Stimulated activated CD8-positive, alpha-beta memory T cell treated with anti-CD3 and anti-CD28 coated beads, Interleukin-7, amount 100 ng/mL, for 4 hours (primary cell): ENCODE measurements at regions not wholly inside any gene's neighbourhood (a gene's known extent, or its start where the extent isn't known, plus 50 kb on each side); places are given as distances from the start of the nearest gene placed in this dataset.

Source experiments
- DNase-seq, 2 donors: peaks; one replicate each; pipeline ENCODE4 v3.0.0-alpha.2; 2020; ENCODE audit warnings: low read depth in 2 of 2

DNA sequence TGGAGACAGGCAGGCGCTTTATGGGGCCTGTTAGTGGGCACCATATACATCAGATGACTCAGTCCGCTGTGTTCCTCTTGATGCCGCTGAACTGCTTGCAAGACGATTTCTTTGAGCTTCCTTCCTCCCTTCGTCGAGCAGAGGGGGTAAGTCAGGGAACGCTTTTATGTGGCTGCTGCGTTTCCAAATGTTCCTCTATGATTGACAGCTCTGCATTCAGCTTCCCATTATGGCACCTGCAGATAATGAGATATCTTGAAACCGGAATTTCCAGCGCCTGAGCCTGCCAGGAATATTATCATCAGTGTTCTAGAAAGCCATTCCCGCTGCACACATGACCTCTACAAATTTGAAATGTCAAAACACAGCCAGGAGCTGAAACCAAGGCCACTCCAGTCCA lies 257.0 kb downstream of the TSHZ3 start:
- DNase-seq: no peak

DNA sequence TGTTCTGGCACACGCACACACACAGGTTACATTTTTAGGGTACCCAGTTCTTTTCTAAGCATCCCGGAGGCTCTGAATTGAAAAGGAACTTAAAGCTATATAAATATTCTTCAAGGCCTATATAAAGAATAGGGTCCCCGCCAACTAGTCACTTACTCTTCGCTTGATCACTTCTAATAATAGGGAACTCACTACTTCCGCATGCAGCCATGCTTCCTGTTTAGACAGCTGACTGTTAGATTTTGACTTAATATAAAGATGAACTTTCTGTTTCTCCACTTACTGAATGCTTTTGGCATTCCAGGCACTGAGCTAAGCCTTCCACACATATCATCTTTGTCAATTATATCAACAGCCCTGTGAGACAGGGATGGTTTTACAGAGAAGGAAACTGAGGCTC lies 259.6 kb downstream of the TSHZ3 start:
- DNase-seq: no peak

DNA sequence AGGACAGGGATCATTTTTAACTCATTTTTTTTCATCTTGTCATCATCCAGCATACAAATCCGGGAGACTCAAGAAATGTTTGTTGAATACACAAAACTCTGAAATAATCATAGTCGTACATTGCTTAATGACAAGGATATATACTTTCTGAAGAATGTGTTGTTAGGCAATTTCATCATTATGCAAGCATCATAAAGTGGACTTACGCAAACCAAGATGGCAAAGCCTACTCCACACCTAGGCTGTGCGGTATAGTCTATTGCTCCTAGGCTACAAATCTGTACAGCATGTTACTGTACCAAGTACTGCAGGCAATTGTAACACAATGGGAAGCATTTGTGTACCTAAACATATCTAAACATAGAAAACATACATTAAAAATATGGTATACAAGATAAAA lies 264.1 kb downstream of the TSHZ3 start:
- DNase-seq: no peak

DNA sequence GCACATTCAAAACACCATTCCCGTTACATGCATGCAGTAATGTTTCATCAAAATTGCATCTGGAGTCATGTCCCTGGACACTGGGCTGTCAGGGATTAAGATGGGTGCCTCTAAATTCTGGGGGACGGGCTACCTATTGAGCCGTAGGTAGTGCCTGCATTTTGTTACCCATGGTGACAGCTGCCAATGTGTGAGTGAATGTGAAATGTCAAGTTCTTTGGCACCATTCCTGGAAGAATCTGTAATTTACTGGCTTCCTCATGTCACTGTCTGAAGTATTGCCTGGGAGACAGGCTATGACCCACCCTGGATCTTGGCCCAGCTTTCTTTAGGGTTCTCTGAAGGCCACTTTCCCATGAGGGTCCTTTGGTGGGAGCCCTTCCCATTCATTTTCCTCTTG lies 266.1 kb downstream of the TSHZ3 start:
- DNase-seq: no peak

DNA sequence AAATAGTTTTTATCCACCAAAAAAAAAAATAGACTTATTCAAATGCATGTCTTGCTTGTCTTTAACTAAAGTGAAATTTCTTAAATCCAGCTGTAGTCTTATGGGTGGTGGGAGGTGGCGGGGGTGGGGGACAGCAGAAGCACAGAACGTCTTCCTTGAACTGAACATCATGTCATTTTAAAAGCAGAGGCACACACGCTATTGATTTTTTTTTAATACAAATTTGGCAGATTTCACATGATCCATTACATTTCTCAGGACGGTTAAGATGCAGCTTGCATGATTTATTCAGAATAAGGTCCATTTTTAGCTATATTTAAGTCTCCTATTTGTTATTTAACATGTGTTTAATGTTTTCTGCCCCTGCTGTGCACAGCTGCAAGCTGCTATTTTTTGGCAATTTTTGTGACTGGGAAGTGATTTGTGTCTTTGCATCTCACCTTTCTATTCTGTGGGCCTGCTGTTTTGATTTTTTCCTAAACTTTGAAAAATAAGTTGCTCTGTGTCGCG lies 274.0 kb downstream of the TSHZ3 start:
- DNase-seq: no peak

DNA sequence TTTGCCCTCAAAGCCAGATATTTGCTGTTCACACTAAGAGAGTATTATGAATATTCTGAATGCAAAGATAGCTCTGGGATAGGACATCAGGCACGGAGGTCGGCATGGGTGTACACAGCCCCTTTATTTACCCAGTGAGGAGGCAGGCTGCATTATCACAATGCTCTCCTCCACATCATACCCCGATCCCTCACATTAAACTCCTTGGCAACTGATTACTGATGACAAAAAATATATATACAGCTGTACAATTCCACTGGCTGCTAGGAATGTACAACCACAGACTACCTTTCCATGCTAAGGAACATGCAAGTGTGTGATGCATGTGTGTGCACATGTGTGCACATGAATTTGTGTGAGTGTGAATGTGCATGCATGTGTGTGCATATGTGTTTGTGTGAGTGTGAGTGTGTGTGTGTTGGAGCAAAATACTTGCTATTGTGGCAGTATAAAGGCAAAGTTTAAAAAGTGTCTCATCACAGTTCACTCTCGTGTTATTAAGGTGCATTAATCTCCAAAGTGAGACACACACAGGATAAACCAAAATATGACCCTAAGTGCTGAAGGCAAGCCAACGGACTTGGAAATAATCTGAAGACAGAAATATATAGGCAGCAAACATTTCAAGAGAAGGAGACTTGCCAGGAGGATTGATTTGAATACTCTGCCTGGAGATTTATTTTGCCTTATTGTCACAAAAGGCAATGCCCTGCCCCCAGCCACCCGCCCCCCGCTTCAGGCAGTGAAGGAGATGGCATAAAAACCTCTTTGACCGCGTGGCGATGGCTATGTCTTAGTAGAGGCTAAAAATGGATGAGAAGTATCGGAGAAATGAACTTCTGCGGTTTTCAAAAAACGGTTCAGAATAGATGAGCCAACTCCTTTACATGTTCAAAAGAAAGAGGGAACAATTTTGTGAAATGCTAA lies 274.8 kb downstream of the TSHZ3 start:
- no peak for DNase-seq

DNA sequence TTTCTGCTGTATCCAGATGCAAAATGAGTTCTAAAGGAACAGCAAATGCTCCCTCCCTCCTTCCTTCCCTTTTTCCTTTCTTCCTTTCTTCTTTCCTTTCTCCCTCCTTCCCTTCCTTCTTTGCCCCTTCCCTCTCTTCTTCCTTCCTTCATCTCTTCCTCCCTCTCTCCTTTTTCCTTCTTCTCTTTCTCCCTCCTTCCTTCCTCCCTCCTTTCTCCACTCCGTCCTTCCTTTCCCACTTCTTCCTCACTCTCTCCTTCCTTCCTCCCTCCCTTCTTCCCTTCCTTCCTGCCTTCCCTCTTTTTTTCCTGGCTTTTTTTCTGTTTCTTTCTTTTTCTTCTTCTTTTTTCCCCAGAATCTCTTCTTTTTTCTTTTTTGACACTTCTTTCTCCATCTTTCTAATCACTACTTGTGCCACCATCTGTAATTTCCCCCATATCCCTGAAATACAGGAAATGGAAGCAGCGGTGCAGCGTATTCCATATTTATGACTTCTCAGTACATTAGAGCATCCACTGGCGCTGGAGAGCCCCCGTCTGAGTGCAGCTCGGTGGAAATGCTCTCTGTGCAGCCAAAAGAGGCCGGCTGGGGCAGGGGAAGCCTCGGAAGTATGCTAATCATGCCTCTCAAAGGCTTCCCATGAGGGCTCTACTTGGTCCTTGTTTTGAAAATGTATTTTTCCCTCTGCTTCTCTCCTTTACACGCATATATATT lies 275.6 kb downstream of the TSHZ3 start:
- DNase-seq: no peak

DNA sequence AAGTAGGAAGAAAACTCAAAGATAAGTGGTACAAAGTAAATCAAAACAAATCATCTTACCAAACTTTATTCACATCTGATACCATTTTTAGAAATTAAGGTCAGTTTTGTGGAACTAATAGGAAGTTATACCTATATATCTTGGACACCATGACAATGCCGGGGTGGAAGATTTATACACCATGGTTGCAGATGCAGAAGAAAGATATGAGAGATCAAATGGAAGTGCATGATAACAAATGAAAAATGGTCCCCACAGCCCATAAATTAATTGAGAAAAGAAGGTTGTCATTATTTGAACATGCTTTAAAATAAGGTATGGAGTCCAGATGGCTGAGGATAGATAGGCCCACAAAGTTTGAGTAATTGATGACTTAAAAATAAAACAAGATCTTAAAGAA lies 276.8 kb downstream of the TSHZ3 start:
- no peak for DNase-seq

DNA sequence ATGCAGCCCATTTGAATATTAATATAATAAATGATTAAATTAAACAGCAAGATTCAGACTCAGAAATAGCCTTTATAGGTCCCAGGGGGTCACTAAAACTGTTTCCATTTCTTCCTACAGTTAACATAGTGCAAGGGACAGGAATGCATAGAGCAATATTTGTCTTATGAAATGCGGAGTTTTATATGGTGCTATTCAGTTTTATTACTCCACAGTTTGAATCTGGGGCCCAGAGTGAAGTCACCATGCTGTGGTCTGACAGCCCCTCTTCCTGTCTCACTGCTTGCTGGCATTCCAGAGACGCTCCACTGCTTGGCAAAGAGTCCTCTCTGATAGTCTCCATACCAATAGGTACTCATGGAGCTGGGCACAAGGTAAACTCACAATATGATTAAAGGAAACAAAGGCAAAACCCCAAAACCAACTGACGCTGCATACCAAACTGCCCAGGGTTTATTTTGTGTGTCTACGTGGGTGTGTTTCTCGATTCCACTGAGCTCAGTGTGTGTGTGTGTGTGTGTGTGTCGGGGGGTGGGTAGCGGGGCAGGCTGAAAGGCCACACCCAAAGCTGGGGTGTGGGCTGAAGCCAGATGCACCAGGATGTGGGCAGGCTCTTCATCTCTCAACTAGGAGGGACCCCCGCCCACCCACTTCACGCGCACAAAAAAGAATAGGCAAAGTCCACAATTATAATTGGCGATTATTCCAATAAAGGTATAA lies 277.9 kb downstream of the TSHZ3 start:
- DNase-seq: no peak

DNA sequence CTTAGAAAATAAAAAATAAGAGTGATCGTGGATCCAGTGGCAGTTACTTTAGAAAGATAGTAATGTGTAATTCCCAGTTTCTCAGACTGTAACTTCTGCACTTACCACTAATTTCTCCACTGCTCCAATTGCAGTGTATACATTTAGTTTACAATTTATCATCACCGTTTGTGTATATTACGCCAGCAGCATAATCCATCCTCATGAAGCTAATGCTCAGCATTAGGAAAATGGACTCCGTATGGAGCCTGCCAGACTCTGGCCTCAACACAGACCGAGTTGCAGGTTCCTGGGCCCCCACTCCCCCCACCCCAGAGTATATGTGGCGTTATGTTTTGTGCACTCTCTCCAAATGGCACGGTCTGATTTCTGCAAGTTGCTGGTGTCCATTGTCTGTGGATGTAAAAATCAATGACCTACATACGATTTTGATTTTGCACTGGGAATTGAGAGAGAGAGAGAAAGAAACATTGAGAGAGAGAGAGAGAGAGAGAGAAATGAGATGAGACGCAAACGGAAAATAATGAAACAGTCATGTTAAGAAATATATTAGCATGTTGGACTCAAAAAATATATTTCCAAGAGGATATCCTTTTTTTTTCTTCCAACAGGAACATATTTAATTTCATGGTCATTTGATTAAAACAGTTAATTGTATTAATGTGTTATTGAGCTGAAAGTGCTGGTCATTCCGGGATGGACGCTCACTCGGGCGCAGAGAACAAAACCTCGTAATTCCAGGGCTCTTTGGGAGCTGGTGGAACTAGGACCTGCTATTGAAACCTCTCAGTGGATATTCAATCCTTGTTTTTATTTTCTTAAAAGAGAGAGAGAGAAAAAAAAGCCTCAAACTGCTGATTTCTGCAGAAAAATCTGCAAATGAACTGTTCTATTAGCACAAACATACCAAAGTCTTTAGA lies 278.8 kb downstream of the TSHZ3 start:
- no peak for DNase-seq

DNA sequence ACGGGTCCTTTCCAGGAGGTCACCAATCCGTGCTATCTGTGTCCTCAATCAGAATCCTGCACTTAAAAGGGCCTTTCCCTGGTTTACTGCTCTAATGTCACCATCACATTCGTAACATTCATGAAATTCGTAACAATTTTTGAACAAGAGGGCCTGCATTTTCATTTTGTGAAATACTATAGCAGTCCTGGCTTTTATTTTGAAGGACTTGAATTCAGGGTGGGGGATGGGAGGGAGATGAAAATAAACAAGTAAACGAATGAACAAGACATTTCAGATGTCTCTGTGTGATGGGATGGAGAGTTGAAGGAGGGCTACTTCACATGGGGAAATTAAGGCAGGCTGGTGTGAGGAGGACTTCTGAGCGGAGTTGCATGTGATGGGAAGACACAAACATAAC lies 281.0 kb downstream of the TSHZ3 start:
- DNase-seq: no peak

DNA sequence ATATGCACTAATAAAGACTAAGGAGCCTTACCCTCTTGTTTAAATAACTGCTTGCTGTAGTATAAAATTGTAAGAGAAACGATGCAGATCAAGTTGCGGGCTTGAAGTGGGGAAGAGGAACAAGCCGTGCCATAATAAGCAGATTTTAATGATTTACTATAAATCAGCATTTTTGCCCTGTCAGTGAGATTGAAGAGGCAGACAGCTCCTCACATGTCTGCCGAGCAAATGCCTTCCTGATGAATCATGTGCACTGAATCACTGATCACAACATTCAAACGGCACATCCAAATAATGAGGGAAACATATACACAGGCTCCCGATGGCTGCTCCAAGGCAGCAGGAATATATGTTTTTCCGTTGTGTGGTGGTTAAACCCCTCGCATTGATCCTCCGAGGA lies 282.9 kb downstream of the TSHZ3 start:
- no peak for DNase-seq

DNA sequence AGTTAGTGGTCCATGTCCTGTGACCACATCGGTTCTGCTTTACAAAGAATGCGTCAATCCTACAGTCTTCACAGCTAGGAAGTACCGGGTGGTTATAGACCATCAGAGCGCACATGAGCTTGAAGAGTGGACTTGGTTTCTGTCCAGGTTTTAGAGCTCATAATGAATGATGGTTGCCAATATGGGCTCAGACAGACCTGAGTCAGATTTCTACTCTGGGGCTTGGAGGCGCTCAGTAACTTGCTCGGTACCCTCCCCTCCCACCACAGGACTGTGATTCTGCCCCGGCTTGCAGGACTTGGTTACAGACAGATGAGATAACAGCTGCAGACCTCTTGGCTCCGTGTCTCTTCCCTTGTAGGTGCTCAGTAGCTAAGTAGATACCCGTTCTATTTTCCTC lies 284.7 kb downstream of the TSHZ3 start:
- no peak for DNase-seq

DNA sequence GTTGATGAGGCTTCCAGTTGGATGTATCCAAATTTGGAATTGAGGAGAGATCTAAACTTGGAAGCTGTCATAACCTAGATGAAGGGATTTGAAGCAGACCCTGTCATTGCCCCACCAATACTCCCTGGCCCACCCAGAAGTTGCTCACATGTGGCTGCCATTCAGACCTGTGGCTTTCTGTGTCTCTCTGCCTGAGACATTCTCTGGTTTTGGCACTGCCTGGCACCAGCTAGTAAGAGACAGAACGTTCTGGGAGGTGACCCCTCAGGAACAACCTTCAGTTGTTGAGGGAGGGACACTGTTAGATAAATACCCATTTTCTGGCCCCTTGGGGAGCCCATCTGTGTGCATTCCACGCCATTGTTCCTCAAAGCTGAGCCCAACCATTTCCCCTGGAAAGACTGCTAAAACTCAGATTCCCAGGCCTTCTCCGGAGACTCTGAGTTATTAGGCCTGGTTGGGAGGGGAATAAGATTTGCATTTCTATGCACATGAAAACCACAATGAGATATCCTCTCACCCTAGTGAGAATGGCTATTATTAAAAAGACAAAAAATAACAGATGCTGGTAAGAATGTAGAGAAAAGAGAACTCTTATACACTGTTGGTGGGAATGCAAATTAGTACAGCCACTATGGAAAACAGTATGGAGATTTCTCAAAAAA lies 290.4 kb downstream of the TSHZ3 start:
- no peak for DNase-seq

DNA sequence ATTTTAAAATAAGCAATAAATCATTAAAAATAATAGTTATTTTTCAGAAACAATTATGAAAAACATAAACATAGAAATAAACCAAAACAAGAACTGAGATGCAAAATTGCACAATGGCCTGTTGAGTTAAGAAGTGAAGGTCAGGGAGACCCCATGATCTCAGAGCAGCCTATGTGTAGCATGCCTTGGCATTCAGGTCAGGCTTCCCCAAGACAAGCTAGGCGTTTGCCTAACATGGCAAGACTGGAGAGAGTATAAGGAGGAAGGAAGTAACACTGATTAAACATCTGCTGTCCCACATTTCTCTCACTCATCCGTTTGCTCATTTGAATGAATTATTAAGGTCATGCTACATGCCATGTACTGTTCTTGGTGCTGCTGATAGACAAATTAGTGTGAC lies 291.8 kb downstream of the TSHZ3 start:
- no peak for DNase-seq

DNA sequence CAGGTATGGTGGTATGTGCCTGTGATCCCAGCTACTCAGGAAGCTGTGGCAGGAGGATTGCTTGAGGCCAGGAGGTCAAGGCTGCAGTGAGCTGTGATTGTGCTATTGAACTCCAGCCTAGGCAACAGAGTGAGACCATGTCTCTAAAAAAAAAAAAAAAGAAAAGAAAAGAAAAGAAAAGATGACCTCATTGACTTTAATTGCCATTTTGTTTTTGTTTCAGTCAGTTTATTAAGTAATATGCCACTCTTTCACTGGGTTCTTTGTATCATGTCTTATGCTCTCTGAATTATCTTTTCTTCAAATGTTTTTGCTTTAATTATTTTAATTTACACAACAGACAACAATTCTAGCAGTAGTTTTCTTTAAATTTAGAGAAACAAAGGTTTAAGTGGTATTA lies 293.8 kb downstream of the TSHZ3 start:
- no peak for DNase-seq

DNA sequence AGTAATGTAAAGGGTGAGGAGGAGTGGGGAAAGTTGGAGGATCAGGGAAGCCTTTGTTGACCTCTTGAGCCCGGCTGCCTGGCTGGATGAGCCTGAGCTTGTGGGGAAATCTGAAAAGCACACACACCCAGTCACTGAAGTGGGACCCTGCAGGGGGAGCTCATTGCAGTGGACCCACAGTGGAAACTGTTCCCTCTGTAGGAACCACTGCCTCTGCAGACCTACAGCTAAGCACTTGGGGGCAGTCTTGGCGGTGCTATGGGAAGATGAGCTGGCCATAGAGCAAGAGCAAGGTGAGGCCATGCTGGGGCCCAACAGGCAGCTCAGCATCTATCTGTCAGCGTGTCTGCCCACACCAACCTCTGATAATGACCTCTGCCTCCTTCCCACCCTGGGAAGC lies 294.8 kb downstream of the TSHZ3 start:
- peak; percentile 5 to 12 for DNase-seq

DNA sequence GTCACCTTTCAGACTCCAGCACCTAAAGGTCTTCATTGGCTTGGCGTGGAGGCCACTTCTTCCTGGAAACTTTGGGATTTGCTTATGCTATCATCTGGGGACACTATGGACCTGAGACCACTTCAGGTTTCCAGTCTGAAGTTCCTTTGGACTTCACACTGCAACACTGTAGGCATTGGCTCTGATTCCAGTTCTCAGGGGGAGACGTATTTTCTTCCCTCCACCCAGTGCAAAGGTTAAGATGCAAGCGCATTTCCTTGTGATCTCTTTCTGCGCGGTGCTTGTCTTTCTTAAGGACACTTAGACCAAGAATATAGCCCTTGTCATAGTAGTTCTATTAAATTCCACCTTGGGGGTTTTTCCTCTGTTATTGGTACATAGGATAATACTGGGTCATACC lies 299.8 kb downstream of the TSHZ3 start:
- no peak for DNase-seq

DNA sequence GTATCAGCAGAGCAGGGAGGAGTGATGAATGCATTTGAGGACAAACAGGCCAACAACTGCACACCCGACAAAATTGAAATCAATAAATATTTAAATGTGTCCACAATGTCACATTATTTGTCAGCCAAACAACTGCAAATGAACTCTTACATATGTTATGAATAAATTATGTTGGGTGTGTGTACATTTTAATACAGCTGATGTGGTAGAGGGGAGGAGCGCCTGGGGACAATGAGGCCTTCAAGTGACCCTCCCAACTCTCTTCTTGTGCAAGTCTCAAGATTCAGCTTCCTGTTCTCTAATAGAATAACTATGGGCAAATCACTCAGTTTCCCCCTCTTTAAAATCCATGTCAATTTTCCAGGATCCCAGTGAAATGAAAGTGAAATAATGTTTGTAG lies 303.2 kb downstream of the TSHZ3 start:
- no peak for DNase-seq

DNA sequence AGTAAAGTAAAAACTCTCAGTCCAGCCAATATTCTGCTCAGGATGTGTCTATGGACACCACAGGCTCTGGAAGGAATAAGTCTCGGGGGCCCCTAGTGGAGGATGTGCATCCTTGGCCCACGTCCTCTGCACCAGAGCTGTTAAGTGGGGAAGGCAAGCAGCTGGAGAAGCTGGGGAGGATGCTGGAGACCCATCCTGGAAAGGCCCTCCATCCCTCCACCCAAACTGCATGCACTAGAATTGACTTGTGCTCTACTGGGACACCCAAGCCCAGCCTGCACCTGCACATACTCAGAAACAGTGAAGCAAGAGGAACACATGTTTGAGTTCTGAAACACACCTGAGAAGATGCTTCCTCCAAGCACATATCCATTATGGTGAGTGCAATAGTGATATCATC lies 307.8 kb downstream of the TSHZ3 start:
- DNase-seq: no peak

DNA sequence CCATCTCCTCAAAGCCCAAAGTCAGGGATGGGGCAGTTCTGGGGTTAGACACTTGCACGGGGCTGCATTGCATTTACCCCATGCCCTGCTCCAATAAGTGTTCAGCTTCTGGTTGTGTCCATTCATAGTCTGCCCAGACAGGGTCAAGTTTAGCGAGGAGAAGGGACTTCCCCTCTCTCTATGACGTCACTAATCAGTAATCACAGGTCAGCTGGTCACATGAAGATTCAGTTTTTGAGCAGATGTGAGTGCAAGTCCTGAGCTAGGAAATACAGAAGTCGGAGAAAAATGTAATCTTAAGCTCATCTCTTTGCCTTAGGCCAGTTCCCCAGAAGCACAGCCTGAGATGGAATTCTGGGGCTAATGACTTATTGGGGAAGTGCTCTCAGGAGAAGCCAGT lies 310.1 kb downstream of the TSHZ3 start:
- DNase-seq: no peak
